ENCODE measurements at regions not wholly inside any gene's neighbourhood (a gene's known extent, or its start where the extent isn't known, plus 50 kb on each side); places are given as distances from the start of the nearest gene placed in this dataset.

DNA sequence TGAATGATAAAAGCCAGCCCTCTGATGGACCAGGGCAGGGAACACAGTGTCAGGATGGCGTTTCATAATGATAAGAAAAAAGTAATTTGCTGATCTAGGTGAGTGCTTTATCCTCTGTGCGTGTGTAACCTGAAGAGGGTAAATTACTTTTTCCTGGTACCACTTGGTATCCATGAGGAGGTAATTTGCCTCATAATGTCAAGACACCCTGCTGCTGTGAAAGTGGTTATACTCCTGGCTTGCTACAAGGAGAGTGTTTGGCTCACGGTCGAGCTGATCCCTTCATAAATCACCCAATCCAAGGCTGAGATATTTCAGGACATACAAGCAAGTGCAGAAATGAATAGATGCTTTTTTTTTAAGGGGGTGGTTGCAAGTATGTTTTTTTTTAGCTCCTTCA is 207.2 kb upstream of the PGR start:
- H3K4me1 ChIP-seq (replicated peaks in 1 of 2): no peaks in the 10 kb centered on the region
- H3K27ac ChIP-seq: no peak overlapping the region
- H3K36me3 ChIP-seq (replicated peaks in 1 of 2): no peaks in the 10 kb centered on the region
- WGBS, 4 donors: 25 to 36% (median 29%) methylated on average over 4 of the region's 4 CpGs
- no peak for DNase-seq
- intact Hi-C loops (cut with DNase I): no loop called here
- TF ChIP-seq, protein P1, sequence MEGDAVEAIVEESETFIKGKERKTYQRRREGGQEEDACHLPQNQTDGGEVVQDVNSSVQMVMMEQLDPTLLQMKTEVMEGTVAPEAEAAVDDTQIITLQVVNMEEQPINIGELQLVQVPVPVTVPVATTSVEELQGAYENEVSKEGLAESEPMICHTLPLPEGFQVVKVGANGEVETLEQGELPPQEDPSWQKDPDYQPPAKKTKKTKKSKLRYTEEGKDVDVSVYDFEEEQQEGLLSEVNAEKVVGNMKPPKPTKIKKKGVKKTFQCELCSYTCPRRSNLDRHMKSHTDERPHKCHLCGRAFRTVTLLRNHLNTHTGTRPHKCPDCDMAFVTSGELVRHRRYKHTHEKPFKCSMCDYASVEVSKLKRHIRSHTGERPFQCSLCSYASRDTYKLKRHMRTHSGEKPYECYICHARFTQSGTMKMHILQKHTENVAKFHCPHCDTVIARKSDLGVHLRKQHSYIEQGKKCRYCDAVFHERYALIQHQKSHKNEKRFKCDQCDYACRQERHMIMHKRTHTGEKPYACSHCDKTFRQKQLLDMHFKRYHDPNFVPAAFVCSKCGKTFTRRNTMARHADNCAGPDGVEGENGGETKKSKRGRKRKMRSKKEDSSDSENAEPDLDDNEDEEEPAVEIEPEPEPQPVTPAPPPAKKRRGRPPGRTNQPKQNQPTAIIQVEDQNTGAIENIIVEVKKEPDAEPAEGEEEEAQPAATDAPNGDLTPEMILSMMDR (IDR thresholded peaks at IDR 0.05): no peak
- no peak for TF ChIP-seq POLR2A (IDR thresholded peaks at IDR 0.05)
- no peaks in the 10 kb centered on the region for H3K9me3 ChIP-seq (replicated peaks in 1 of 3)
- H3K27me3 ChIP-seq: no peaks in the 10 kb centered on the region
- no peak overlapping the region for H3K4me3 ChIP-seq

DNA sequence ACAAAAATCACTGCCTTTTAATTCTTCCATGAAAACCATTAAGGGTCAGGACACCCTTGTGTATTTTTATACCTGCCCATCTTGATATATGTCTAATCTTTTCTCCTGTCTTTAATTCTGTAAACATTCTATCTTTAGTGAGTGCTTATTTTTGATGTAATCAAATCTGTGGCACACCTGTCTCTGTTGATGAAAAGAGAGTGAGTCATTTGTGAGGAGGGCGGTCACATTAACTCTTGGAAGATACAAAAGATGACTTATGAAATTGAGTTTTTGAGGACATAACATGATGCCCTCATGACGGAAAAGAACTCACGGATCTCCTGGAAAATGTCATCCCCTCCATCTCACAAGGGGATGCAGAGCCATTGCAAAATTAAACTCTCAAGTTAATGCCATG is 206.5 kb upstream of the PGR start:
- Histone ChIP-seq H3K4me1 (replicated peaks in 1 of 2) (no peaks in the 10 kb centered on the region), H3K9me3 (replicated peaks in 1 of 3) (no peaks in the 10 kb centered on the region), H3K27me3 (no peaks in the 10 kb centered on the region), H3K4me3 (no peak overlapping the region), H3K36me3 (replicated peaks in 1 of 2) (no peaks in the 10 kb centered on the region), H3K27ac (no peak overlapping the region)
- no peak for TF ChIP-seq POLR2A (IDR thresholded peaks at IDR 0.05)
- TF ChIP-seq, protein P1 (IDR thresholded peaks at IDR 0.05): no peak
- DNase-seq: no peak
- WGBS, 4 donors: 74 to 90% (median 82%) methylated on average over 3 of the region's 3 CpGs
- intact Hi-C loops (cut with DNase I): no loop called here

DNA sequence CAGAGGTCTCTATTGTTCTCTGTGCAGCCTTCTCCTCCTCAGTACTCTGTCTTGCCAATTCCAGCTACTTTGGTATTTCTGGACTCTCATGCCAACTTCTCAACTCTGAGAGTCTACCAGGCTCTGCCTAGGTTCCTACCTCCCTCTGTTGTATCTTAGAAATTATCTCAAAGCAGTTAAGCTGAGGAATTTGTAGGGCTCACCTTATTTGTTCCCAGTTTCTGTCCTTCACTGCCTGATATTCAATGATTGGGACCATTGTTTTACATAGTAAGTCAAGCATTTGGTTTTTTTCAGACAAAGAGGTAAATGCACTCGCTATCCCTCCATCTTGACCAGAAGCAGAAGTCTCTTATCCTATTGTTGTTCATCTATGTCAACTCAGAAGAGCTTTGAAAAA is 205.0 kb upstream of the PGR start:
- intact Hi-C loops (cut with DNase I): no loop called here
- Histone ChIP-seq H3K4me3 (no peak overlapping the region), H3K4me1 (replicated peaks in 1 of 2) (no peaks in the 10 kb centered on the region), H3K27me3 (no peaks in the 10 kb centered on the region), H3K36me3 (replicated peaks in 1 of 2) (no peaks in the 10 kb centered on the region), H3K27ac (no peak overlapping the region), H3K9me3 (replicated peaks in 1 of 3) (no peaks in the 10 kb centered on the region)
- TF ChIP-seq POLR2A (IDR thresholded peaks at IDR 0.05): no peak
- TF ChIP-seq, protein P1 (IDR thresholded peaks at IDR 0.05): no peak
- 81 to 89% (median 88%) methylated on average over 1 of the region's 1 CpG for WGBS, 4 donors
- no peak for DNase-seq

DNA sequence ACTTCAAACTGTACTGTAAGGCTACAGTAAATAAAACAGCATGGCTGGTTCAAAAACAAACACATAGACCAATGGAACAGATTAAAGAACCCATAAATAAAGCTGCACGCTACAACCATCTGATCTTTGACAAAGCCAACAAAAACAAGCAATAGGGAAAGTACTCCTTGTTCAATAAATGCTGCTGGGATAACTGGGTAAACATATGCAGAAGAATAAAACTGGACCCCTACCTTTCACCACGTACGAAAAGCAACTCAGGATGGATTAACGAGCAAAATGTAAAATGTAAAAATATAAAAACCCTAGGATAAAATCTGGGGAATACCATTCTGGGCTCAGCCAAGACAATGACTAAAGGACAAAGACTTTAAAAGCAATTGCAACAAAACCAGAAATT is 201.8 kb upstream of the PGR start:
- Histone ChIP-seq H3K27me3 (no peaks in the 10 kb centered on the region), H3K4me1 (replicated peaks in 1 of 2) (no peaks in the 10 kb centered on the region), H3K27ac (no peak overlapping the region), H3K36me3 (replicated peaks in 1 of 2) (no peaks in the 10 kb centered on the region), H3K4me3 (no peak overlapping the region), H3K9me3 (replicated peaks in 1 of 3) (no peaks in the 10 kb centered on the region)
- 57 to 78% (median 69%) methylated on average over 4 of the region's 4 CpGs for WGBS, 4 donors
- no peak for DNase-seq
- intact Hi-C loops (cut with DNase I): no loop called here
- no peak for TF ChIP-seq POLR2A (IDR thresholded peaks at IDR 0.05)
- TF ChIP-seq, protein P1 (IDR thresholded peaks at IDR 0.05): no peak

Measured in adrenal gland (tissue), 9 donors.